K562 (cell line): ENCODE measurements at regions not wholly inside any gene's neighbourhood (a gene's known extent, or its start where the extent isn't known, plus 50 kb on each side); places are given as distances from the start of the nearest gene placed in this dataset.
A peak's percentile ranks its signal among the peaks of the same experiment; 100 is the strongest.

ENCODE experiments used
- BCLAF1 ChIP-seq, 2 experiments: fragments of 450-650 bp in 1 of 2; IDR thresholded peaks; 2 replicates each; pipeline ENCODE4 v1.6.1; 2011 to 2017; ENCODE audit warnings: low read depth in 2 of 2, antibody characterized with exemption in 1 of 2, borderline replicate concordance in 1 of 2, low read length in 1 of 2, mild to moderate bottlenecking in 1 of 2, mixed read lengths in 1 of 2; ENCODE audit not compliant: control insufficient read depth in 1 of 2
- HES1 ChIP-seq: fragments of 450-650 bp; IDR thresholded peaks from 2 replicates; pipeline ENCODE4 v1.6.1; 2016; ENCODE audit warnings: low read depth, mild to moderate bottlenecking, moderate library complexity
- KAT7 ChIP-seq: sonication (generic); formaldehyde crosslinking; IDR thresholded peaks from 2 replicates; pipeline ENCODE4 v1.8.0; 2022; ENCODE audit warnings: missing genetic modification reagents, mild to moderate bottlenecking, borderline replicate concordance
- OTX1 ChIP-seq: fragments of 450-650 bp; formaldehyde crosslinking; IDR thresholded peaks from 2 replicates; pipeline ENCODE4 v1.4.0; 2022; ENCODE audit warnings: mild to moderate bottlenecking
- PCBP1 ChIP-seq: fragments of 200-400 bp; formaldehyde crosslinking; IDR thresholded peaks from 2 replicates; pipeline ENCODE4 v1.6.1; 2018; ENCODE audit warnings: mild to moderate bottlenecking, low read depth, low read length; ENCODE audit not compliant: poor library complexity, severe bottlenecking
- RNF2 ChIP-seq: sonication (generic); IDR thresholded peaks from 2 replicates; pipeline ENCODE4 v1.6.1; 2016
- TAF1 ChIP-seq: IDR thresholded peaks from 2 replicates; pipeline ENCODE4 v1.6.1; 2011; ENCODE audit warnings: mild to moderate bottlenecking, low read length, moderate library complexity; ENCODE audit not compliant: insufficient read depth, control insufficient read depth, severe bottlenecking; ENCODE audit errors: extremely low read depth
- TOE1 ChIP-seq, 2 experiments: fragments of 450-650 bp in 1 of 2; sonication (generic) in 1 of 2; formaldehyde crosslinking in 1 of 2; IDR thresholded peaks; 2 replicates each; pipeline versions ENCODE4 v1.7.1 to v1.8.0; 2016 to 2022; ENCODE audit warnings: borderline replicate concordance in 2 of 2, mild to moderate bottlenecking in 2 of 2, antibody characterized with exemption in 1 of 2, inconsistent platforms in 1 of 2, low read depth in 1 of 2, missing genetic modification reagents in 1 of 2, moderate library complexity in 1 of 2
- ZBTB2 ChIP-seq: fragments of 450-650 bp; IDR thresholded peaks from 2 replicates; pipeline ENCODE4 v1.6.1; 2016; ENCODE audit warnings: antibody characterized with exemption
- ZNF23 ChIP-seq: fragments of 250-450 bp; sonication (Bioruptor Pico); IDR thresholded peaks from 2 replicates; pipeline ENCODE4 v1.4.0; 2020; ENCODE audit warnings: mild to moderate bottlenecking
- ZNF444 ChIP-seq: fragments of 250-450 bp; sonication (Bioruptor Pico); IDR thresholded peaks from 2 replicates; pipeline ENCODE4 v1.4.0; 2020; ENCODE audit warnings: mild to moderate bottlenecking, moderate library complexity
- ZNF511 ChIP-seq: sonication (generic); formaldehyde crosslinking; IDR thresholded peaks from 2 replicates; pipeline ENCODE4 v1.8.0; 2022; ENCODE audit warnings: mild to moderate bottlenecking, missing genetic modification reagents
- ZNF644 ChIP-seq: fragments of 200-800 bp; sonication (Bioruptor generic); IDR thresholded peaks from 2 replicates; pipeline ENCODE4 v1.6.1; 2016; ENCODE audit warnings: low read depth, missing genetic modification characterization, missing compliant biosample characterization
- ZNF764 ChIP-seq: fragments of 250-450 bp; sonication (Bioruptor Pico); IDR thresholded peaks from 2 replicates; pipeline ENCODE4 v1.4.0; 2020; ENCODE audit warnings: low read depth, mild to moderate bottlenecking, moderate library complexity
- ZNF785 ChIP-seq: fragments of 250-450 bp; sonication (Bioruptor Pico); IDR thresholded peaks from 2 replicates; pipeline ENCODE4 v1.4.0; 2020; ENCODE audit warnings: mild to moderate bottlenecking
- TF ChIP-seq, protein P1 (sequence below): sonication (generic); formaldehyde crosslinking; IDR thresholded peaks from 2 replicates; pipeline ENCODE4 v1.8.0; 2023; ENCODE audit warnings: mild to moderate bottlenecking, missing genetic modification reagents
- TF ChIP-seq, protein P2 (sequence below): fragments of 250-450 bp; sonication (Bioruptor Pico); IDR thresholded peaks from 2 replicates; pipeline ENCODE4 v1.8.0; 2021; ENCODE audit warnings: mild to moderate bottlenecking, moderate library complexity

DNA sequence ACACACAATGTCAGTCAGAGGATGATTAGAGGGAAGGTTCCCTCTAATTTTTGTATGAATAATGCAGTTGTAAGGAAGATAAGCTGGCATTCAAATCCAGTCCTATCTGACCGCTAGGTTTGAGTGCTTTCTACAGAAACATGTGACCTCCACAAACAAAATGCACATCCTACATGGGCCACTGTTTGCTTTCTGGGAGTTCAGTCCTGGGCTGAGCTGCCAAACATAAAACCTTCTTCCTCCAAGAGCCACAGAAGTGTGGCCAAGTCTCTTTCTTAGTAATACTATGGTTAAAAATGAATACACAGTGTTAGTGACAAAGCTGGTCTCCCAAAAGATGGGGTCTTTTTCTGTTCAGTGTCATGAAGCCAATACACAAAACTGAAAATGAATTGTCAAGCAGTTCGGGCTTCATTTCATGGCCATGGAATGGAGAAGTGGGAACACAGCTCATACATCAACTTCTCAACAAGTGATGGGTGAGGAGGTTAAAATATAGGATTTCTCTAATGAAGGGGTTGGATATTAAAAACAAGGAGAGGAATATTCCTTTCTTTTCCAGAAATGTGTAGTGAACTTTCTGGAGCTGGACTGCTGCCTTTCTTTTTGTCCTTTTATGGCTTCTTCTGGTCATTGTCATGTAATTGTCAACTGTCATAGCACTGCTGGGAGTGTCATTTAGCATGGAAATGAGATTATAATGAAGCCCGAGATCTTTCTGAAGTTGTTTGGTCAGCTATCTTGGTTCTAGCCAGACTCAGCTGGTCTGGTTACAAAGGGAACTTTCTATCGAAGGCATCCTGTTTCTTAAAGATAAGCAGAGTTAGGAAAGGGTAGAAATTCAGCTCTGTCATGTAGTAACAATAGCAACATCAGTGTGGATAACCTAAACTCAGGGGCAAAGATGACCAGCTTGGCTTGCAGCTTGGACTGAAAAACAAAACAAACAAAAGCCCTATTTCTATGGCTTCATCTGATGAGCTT, 135.1 kb downstream of the CHD1L start (continued):
- no peak for TF ChIP-seq ZNF511 (CRISPR knock-in tag)
- no peak for TF ChIP-seq PCBP1
- peak; percentile 53; the same call in 1 of the 2 replicates for TF ChIP-seq HES1
- peak; percentile 78 for TF ChIP-seq RNF2
- peak; percentile 83; the same call in 1 of the 2 replicates for TF ChIP-seq ZNF644 (tag)
- no peak for TF ChIP-seq OTX1
- TF ChIP-seq, protein P1, sequence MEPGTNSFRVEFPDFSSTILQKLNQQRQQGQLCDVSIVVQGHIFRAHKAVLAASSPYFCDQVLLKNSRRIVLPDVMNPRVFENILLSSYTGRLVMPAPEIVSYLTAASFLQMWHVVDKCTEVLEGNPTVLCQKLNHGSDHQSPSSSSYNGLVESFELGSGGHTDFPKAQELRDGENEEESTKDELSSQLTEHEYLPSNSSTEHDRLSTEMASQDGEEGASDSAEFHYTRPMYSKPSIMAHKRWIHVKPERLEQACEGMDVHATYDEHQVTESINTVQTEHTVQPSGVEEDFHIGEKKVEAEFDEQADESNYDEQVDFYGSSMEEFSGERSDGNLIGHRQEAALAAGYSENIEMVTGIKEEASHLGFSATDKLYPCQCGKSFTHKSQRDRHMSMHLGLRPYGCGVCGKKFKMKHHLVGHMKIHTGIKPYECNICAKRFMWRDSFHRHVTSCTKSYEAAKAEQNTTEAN (CRISPR knock-in tag) = no peak
- TF ChIP-seq ZNF785 (CRISPR knock-in tag) = no peak
- TF ChIP-seq KAT7 = no peak
- TF ChIP-seq, protein P2, sequence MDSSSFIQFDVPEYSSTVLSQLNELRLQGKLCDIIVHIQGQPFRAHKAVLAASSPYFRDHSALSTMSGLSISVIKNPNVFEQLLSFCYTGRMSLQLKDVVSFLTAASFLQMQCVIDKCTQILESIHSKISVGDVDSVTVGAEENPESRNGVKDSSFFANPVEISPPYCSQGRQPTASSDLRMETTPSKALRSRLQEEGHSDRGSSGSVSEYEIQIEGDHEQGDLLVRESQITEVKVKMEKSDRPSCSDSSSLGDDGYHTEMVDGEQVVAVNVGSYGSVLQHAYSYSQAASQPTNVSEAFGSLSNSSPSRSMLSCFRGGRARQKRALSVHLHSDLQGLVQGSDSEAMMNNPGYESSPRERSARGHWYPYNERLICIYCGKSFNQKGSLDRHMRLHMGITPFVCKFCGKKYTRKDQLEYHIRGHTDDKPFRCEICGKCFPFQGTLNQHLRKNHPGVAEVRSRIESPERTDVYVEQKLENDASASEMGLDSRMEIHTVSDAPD (CRISPR knock-in tag) = no peak
- TF ChIP-seq ZNF444 = no peak
- no peak for TF ChIP-seq BCLAF1 (IDR thresholded peaks at IDR 0.05; ENCODE audit: borderline replicate concordance in 1 of 2, control insufficient read depth in 1 of 2, low read depth in 2 of 2, low read length in 1 of 2)
- TF ChIP-seq ZNF23 (CRISPR knock-in tag) = no peak
- no peak for TF ChIP-seq TOE1 (IDR thresholded peaks at IDR 0.05; ENCODE audit: borderline replicate concordance)
- TF ChIP-seq TOE1 (CRISPR knock-in tag; IDR thresholded peaks at IDR 0.05; ENCODE audit: borderline replicate concordance, low read depth) = no peak
- no peak for TF ChIP-seq TAF1
- TF ChIP-seq ZNF764 (CRISPR knock-in tag) = no peak
- TF ChIP-seq ZBTB2 = no peak
